Panc1 (cell line): ENCODE measurements at regions not wholly inside any gene's neighbourhood (a gene's known extent, or its start where the extent isn't known, plus 50 kb on each side); places are given as distances from the start of the nearest gene placed in this dataset.
A peak's percentile ranks its signal among the peaks of the same experiment; 100 is the strongest.

Experiments
- ATAC-seq: fragments of 200-7000 bp; cut with Tn5 transposase; 2 replicates; pipeline ENCODE4 v1.9.1; 2020; ENCODE audit warnings: mild to moderate bottlenecking, moderate library complexity
- BruUV-seq: library from RNA; stranded (reverse); fragments of 400-500 nt; replicated peaks from 2 replicates; lab custom pipeline; 2021; lab: Mats Ljungman, UMichigan
- CTCF ChIA-PET: fragments of 300-600 bp; sonication (Branson Sonifier 250); formaldehyde crosslinking; loops from one replicate; lab custom pipeline; 2022; ENCODE audit warnings: antibody characterized with exemption; lab: Charles Lee
- POLR2A ChIA-PET: fragments of 300-600 bp; sonication (Branson Sonifier 250); formaldehyde crosslinking; loops from one replicate; lab custom pipeline; 2022; ENCODE audit warnings: antibody characterized with exemption; lab: Charles Lee
- DNase-seq: peaks from one replicate; pipeline ENCODE4 v3.0.0-alpha.2; 2010; ENCODE audit warnings: low read depth, low spot score
- H3K27ac ChIP-seq: 2 replicates; pipeline ENCODE4 v1.5.1; 2011; ENCODE audit warnings: mild to moderate bottlenecking, low read length, inconsistent platforms
- H3K27me3 ChIP-seq: fragments of 200-500 bp; sonication (Bioruptor generic); 2 replicates; pipeline ENCODE4 v1.6.0; 2014; ENCODE audit warnings: low read length, inconsistent platforms; ENCODE audit not compliant: control insufficient read depth, insufficient read depth
- H3K36me3 ChIP-seq: fragments of 200-500 bp; sonication (Bioruptor generic); 2 replicates; pipeline ENCODE4 v1.5.1; 2014; ENCODE audit warnings: inconsistent platforms, mild to moderate bottlenecking, low read length, moderate library complexity; ENCODE audit not compliant: control insufficient read depth, insufficient read depth
- H3K4me1 ChIP-seq: 2 replicates; pipeline ENCODE4 v1.5.1; 2011; ENCODE audit warnings: inconsistent platforms, mild to moderate bottlenecking, low read length, moderate library complexity; ENCODE audit not compliant: control insufficient read depth, insufficient read depth
- H3K4me3 ChIP-seq, 2 experiments: 2 replicates each; pipeline ENCODE4 v1.5.1; 2011 to 2012; ENCODE audit warnings: low read depth in 2 of 2, low read length in 2 of 2, mild to moderate bottlenecking in 2 of 2, inconsistent platforms in 1 of 2, moderate library complexity in 1 of 2
- H3K9me3 ChIP-seq: fragments of 200-500 bp; sonication (Bioruptor generic); 2 replicates; pipeline ENCODE4 v1.5.1; 2014; ENCODE audit warnings: low read depth, mild to moderate bottlenecking, inconsistent platforms, low read length, moderate library complexity; ENCODE audit not compliant: control insufficient read depth, insufficient read depth
- CTCF ChIP-seq: fragments of 450-650 bp; IDR thresholded peaks from 2 replicates; pipeline ENCODE4 v1.5.1; 2017; ENCODE audit warnings: mild to moderate bottlenecking
- POLR2AphosphoS5 ChIP-seq: IDR thresholded peaks from 2 replicates; pipeline ENCODE4 v1.6.1; 2012; ENCODE audit warnings: mild to moderate bottlenecking, low read depth, low read length, moderate library complexity
- REST ChIP-seq, 2 experiments: IDR thresholded peaks; 2 replicates each; pipeline ENCODE4 v1.6.1; 2011 to 2012; ENCODE audit warnings: low read depth in 2 of 2, control low read depth in 1 of 2, low read length in 1 of 2, mild to moderate bottlenecking in 1 of 2, moderate library complexity in 1 of 2; ENCODE audit not compliant: insufficient read depth in 1 of 2
- SIN3A ChIP-seq: IDR thresholded peaks from 2 replicates; pipeline ENCODE4 v1.6.1; 2012; ENCODE audit warnings: low read depth, mild to moderate bottlenecking, low read length, moderate library complexity, borderline replicate concordance; ENCODE audit not compliant: insufficient read depth
- TCF7L2 ChIP-seq: IDR thresholded peaks from 2 replicates; pipeline ENCODE4 v1.6.1; 2011; ENCODE audit warnings: mild to moderate bottlenecking, low read depth, low read length, inconsistent platforms
- in situ Hi-C: cut with HindIII; loops from 2 replicates; pipeline ENCODE4 v1.10.0; 2016; ENCODE audit warnings: low sequenced_read_pairs, low pct_unique_long_range_greater_than_20kb
- intact Hi-C: fragments of 100-400 bp; cut with micrococcal nuclease; formaldehyde crosslinking; loops from one replicate; pipeline ENCODE4 v1.10.0; 2022; ENCODE audit not compliant: unreplicated experiment

- no peak for ATAC-seq
- TF ChIP-seq TCF7L2, result no peak
- no peak for TF ChIP-seq SIN3A
- no peak for TF ChIP-seq POLR2AphosphoS5
- TF ChIP-seq CTCF, result no peak
- no peak for DNase-seq
- intact Hi-C loops, result no loop called here
- Histone ChIP-seq H3K4me1 (peaks cover 3% of the 10 kb centered on the region; the same call in 1 of the 2 replicates), H3K27ac (no peak overlapping the region), H3K27me3 (no peaks in the 10 kb centered on the region), H3K36me3 (no peaks in the 10 kb centered on the region), H3K4me3 (no peak overlapping the region), H3K9me3 (no peaks in the 10 kb centered on the region)
- in situ Hi-C loops, result no loop called here
- ChIA-PET POLR2A (no interaction called here), CTCF (no interaction called here)
- no TSS peak for BruUV-seq
Observed at GRCh38 chr6:8191629-8192028, 89.3 kb upstream of the EEF1E1 start.

- BruUV-seq, result no TSS peak
- intact Hi-C loops (no loop called here), in situ Hi-C loops (no loop called here)
- ChIA-PET POLR2A (no interaction called here), CTCF (no interaction called here)
- Histone ChIP-seq H3K27me3 (no peaks in the 10 kb centered on the region), H3K27ac (peak overlapping the region; percentile 68; the same call in 1 of the 2 replicates), H3K9me3 (no peaks in the 10 kb centered on the region), H3K4me1 (peaks cover 25% of the 10 kb centered on the region), H3K36me3 (no peaks in the 10 kb centered on the region), H3K4me3 (no peak overlapping the region)
- ATAC-seq (no peak), DNase-seq (no peak)
- no peak for TF ChIP-seq REST (IDR thresholded peaks at IDR 0.05; ENCODE audit: insufficient read depth in 1 of 2, low read depth in 2 of 2, low read length in 1 of 2)
- TF ChIP-seq SIN3A, result no peak
- no peak for TF ChIP-seq TCF7L2
- TF ChIP-seq CTCF, result no peak
- TF ChIP-seq POLR2AphosphoS5, result no peak
Observed at GRCh38 chr6:8187209-8187608, 84.9 kb upstream of the EEF1E1 start.
